ENCODE measurements at regions not wholly inside any gene's neighbourhood (a gene's known extent, or its start where the extent isn't known, plus 50 kb on each side); places are given as distances from the start of the nearest gene placed in this dataset.

- no peak for DNase-seq (ENCODE audit: low spot score)
- TF ChIP-seq EZH2phosphoT487 (IDR thresholded peaks at IDR 0.05; ENCODE audit: borderline replicate concordance, low read depth, low read length) (no peak), CTCF (conservative IDR thresholded peaks at IDR 0.05; ENCODE audit: low read length) (no peak)
- no peaks in the 10 kb centered on the region for H3K4me1 ChIP-seq (ENCODE audit: insufficient read depth, low read length, poor library complexity, severe bottlenecking)
- no peak overlapping the region for H2AFZ ChIP-seq (ENCODE audit: low read length)
- H4K20me1 ChIP-seq (ENCODE audit: insufficient read depth, low read length), result no peaks in the 10 kb centered on the region
- H3K36me3 ChIP-seq (ENCODE audit: insufficient read depth, low read length), result no peaks in the 10 kb centered on the region
- intact Hi-C loops (cut with micrococcal nuclease; ENCODE audit: unreplicated experiment), result no loop called here
- H3K9me2 ChIP-seq (ENCODE audit: insufficient read depth, low read length), result no peaks in the 10 kb centered on the region
- ChIA-PET POLR2A (no interaction called here), CTCF (ENCODE audit: unreplicated experiment) (no interaction called here)
- no TSS peak for BruUV-seq (replicated peaks)
- no peak overlapping the region for H3K4me2 ChIP-seq (ENCODE audit: low read length)
- H3K79me2 ChIP-seq (ENCODE audit: insufficient read depth, low read depth, low read length), result no peaks in the 10 kb centered on the region
- no peak overlapping the region for H3K27ac ChIP-seq (ENCODE audit: low read depth, low read length, poor library complexity, severe bottlenecking)
- H3K9me3 ChIP-seq (ENCODE audit: low read length), result no peaks in the 10 kb centered on the region
- no peak overlapping the region for H3K4me3 ChIP-seq (ENCODE audit: low read depth, low read length, poor library complexity, severe bottlenecking)
Observed at GRCh38 chr4:137701401-137701800, 169.1 kb upstream of the PCDH18 start.

- DNase-seq (ENCODE audit: low spot score), result no peak
- H3K4me3 ChIP-seq (ENCODE audit: low read depth, low read length, poor library complexity, severe bottlenecking), result no peak overlapping the region
- H3K27ac ChIP-seq (ENCODE audit: low read depth, low read length, poor library complexity, severe bottlenecking), result no peak overlapping the region
- no peaks in the 10 kb centered on the region for H3K9me2 ChIP-seq (ENCODE audit: insufficient read depth, low read length)
- ChIA-PET CTCF (ENCODE audit: unreplicated experiment) (no interaction called here), POLR2A (no interaction called here)
- intact Hi-C loops (cut with micrococcal nuclease; ENCODE audit: unreplicated experiment), result no loop called here
- no peaks in the 10 kb centered on the region for H4K20me1 ChIP-seq (ENCODE audit: insufficient read depth, low read length)
- H2AFZ ChIP-seq (ENCODE audit: low read length), result no peak overlapping the region
- no TSS peak for BruUV-seq (replicated peaks)
- no peaks in the 10 kb centered on the region for H3K36me3 ChIP-seq (ENCODE audit: insufficient read depth, low read length)
- no peak overlapping the region for H3K4me2 ChIP-seq (ENCODE audit: low read length)
- H3K4me1 ChIP-seq (ENCODE audit: insufficient read depth, low read length, poor library complexity, severe bottlenecking), result no peaks in the 10 kb centered on the region
- H3K9me3 ChIP-seq (ENCODE audit: low read length), result no peaks in the 10 kb centered on the region
- no peaks in the 10 kb centered on the region for H3K79me2 ChIP-seq (ENCODE audit: insufficient read depth, low read depth, low read length)
- no peak for TF ChIP-seq EZH2phosphoT487 (IDR thresholded peaks at IDR 0.05; ENCODE audit: borderline replicate concordance, low read depth, low read length)
- no peak for TF ChIP-seq CTCF (conservative IDR thresholded peaks at IDR 0.05; ENCODE audit: low read length)
Observed at GRCh38 chr4:137700751-137701150, 168.5 kb upstream of the PCDH18 start.

GRCh38 chr4:137700072-137700471 lies 167.8 kb upstream of the PCDH18 start:
- DNase-seq (ENCODE audit: low spot score), result no peak
- Histone ChIP-seq H3K79me2 (ENCODE audit: insufficient read depth, low read depth, low read length) (no peaks in the 10 kb centered on the region), H3K4me3 (ENCODE audit: low read depth, low read length, poor library complexity, severe bottlenecking) (no peak overlapping the region), H3K36me3 (ENCODE audit: insufficient read depth, low read length) (no peaks in the 10 kb centered on the region), H3K27ac (ENCODE audit: low read depth, low read length, poor library complexity, severe bottlenecking) (no peak overlapping the region), H3K4me2 (ENCODE audit: low read length) (no peak overlapping the region), H4K20me1 (ENCODE audit: insufficient read depth, low read length) (no peaks in the 10 kb centered on the region), H2AFZ (ENCODE audit: low read length) (no peak overlapping the region), H3K4me1 (ENCODE audit: insufficient read depth, low read length, poor library complexity, severe bottlenecking) (no peaks in the 10 kb centered on the region), H3K9me2 (ENCODE audit: insufficient read depth, low read length) (no peaks in the 10 kb centered on the region), H3K9me3 (ENCODE audit: low read length) (no peaks in the 10 kb centered on the region)
- ChIA-PET POLR2A (no interaction called here), CTCF (ENCODE audit: unreplicated experiment) (no interaction called here)
- intact Hi-C loops (cut with micrococcal nuclease; ENCODE audit: unreplicated experiment), result no loop called here
- TF ChIP-seq CTCF (conservative IDR thresholded peaks at IDR 0.05; ENCODE audit: low read length) (no peak), EZH2phosphoT487 (IDR thresholded peaks at IDR 0.05; ENCODE audit: borderline replicate concordance, low read depth, low read length) (no peak)
- BruUV-seq (replicated peaks), result no TSS peak
